ENCODE measurements at regions not wholly inside any gene's neighbourhood (a gene's known extent, or its start where the extent isn't known, plus 50 kb on each side); places are given as distances from the start of the nearest gene placed in this dataset.

GRCh38 chr14:58752289-58752688, 114.5 kb downstream of the DACT1 start:
- TF ChIP-seq CTCF (IDR thresholded peaks at IDR 0.05 in 2 of 3, conservative IDR thresholded peaks at IDR 0.05 in 1 of 3; ENCODE audit: borderline replicate concordance in 1 of 3, insufficient read depth in 1 of 3, low read depth in 2 of 3, low read length in 2 of 3) = no peak
- no peak for TF ChIP-seq MAX (IDR thresholded peaks at IDR 0.05)
- no peak for TF ChIP-seq POLR2A (IDR thresholded peaks at IDR 0.05; ENCODE audit: borderline replicate concordance, extremely low read depth, insufficient read depth, insufficient read length)
- TF ChIP-seq EZH2 (IDR thresholded peaks at IDR 0.05) = no peak
- no peak for TF ChIP-seq POLR2AphosphoS5 (IDR thresholded peaks at IDR 0.05; ENCODE audit: low read depth, low read length)
- no peak for TF ChIP-seq CEBPB (IDR thresholded peaks at IDR 0.05; ENCODE audit: low read depth)
- no peak for TF ChIP-seq REST (IDR thresholded peaks at IDR 0.05; ENCODE audit: low read depth)
- TF ChIP-seq JUND (IDR thresholded peaks at IDR 0.05) = no peak
